HepG2 (cell line): ENCODE measurements at regions not wholly inside any gene's neighbourhood (a gene's known extent, or its start where the extent isn't known, plus 50 kb on each side); places are given as distances from the start of the nearest gene placed in this dataset.

Experiments
- ELF4 ChIP-seq: sonication (generic); formaldehyde crosslinking; IDR thresholded peaks from 2 replicates; pipeline ENCODE4 v1.5.0; 2020; ENCODE audit warnings: missing genetic modification reagents, mild to moderate bottlenecking, moderate library complexity, borderline replicate concordance
- GATA4 ChIP-seq: sonication (generic); IDR thresholded peaks from 2 replicates; pipeline ENCODE4 v1.6.1; 2016; ENCODE audit warnings: antibody characterized with exemption, low read depth, borderline replicate concordance
- HCFC1 ChIP-seq: fragments of 150-350 bp; IDR thresholded peaks from 2 replicates; pipeline ENCODE4 v1.6.1; 2014; ENCODE audit warnings: low read depth, low read length
- KLF13 ChIP-seq: sonication (generic); formaldehyde crosslinking; IDR thresholded peaks from 2 replicates; pipeline ENCODE4 v1.4.0; 2020; ENCODE audit warnings: mild to moderate bottlenecking, missing genetic modification reagents
- MEIS2 ChIP-seq: sonication (generic); formaldehyde crosslinking; IDR thresholded peaks from 2 replicates; pipeline ENCODE4 v1.9.0; 2021; ENCODE audit warnings: mild to moderate bottlenecking, missing genetic modification reagents
- NFKB2 ChIP-seq: sonication (generic); formaldehyde crosslinking; IDR thresholded peaks from 2 replicates; pipeline ENCODE4 v1.4.0; 2020; ENCODE audit warnings: missing genetic modification reagents, borderline replicate concordance
- PCBP2 ChIP-seq: fragments of 200-400 bp; formaldehyde crosslinking; optimal IDR thresholded peaks from 2 replicates; pipeline ENCODE3; 2018; ENCODE audit warnings: low read length, low read depth; ENCODE audit not compliant: poor library complexity, severe bottlenecking
- SMAD1 ChIP-seq: sonication (generic); formaldehyde crosslinking; IDR thresholded peaks from 2 replicates; pipeline ENCODE4 v1.4.0; 2020; ENCODE audit warnings: missing genetic modification reagents, low read depth, mild to moderate bottlenecking, borderline replicate concordance
- WIZ ChIP-seq: sonication (generic); formaldehyde crosslinking; IDR thresholded peaks from 2 replicates; pipeline ENCODE4 v1.5.1; 2020; ENCODE audit warnings: mild to moderate bottlenecking, missing genetic modification reagents
- ZMYM4 ChIP-seq: sonication (generic); formaldehyde crosslinking; IDR thresholded peaks from 2 replicates; pipeline ENCODE4 v1.8.1; 2023; ENCODE audit warnings: mild to moderate bottlenecking, missing genetic modification reagents
- ZNF441 ChIP-seq: sonication (generic); formaldehyde crosslinking; IDR thresholded peaks from 2 replicates; pipeline ENCODE4 v1.7.0; 2021; ENCODE audit warnings: missing genetic modification reagents, borderline replicate concordance
- ZNF841 ChIP-seq: sonication (generic); formaldehyde crosslinking; IDR thresholded peaks from 2 replicates; pipeline ENCODE4 v1.8.1; 2023; ENCODE audit warnings: missing genetic modification reagents, borderline replicate concordance
- TF ChIP-seq, protein P1 (sequence below), 2 experiments: fragments of 450-650 bp in 1 of 2; sonication (generic) in 1 of 2; formaldehyde crosslinking in 1 of 2; IDR thresholded peaks; 2 replicates each; pipeline versions ENCODE4 v1.6.1 to v1.8.0; 2016 to 2022; ENCODE audit warnings: antibody characterized with exemption in 1 of 2, mild to moderate bottlenecking in 1 of 2, missing genetic modification reagents in 1 of 2
- TF ChIP-seq, protein P2 (sequence below): sonication (generic); formaldehyde crosslinking; IDR thresholded peaks from 2 replicates; pipeline ENCODE4 v1.9.0; 2022; ENCODE audit warnings: missing genetic modification reagents, mild to moderate bottlenecking, borderline replicate concordance

DNA sequence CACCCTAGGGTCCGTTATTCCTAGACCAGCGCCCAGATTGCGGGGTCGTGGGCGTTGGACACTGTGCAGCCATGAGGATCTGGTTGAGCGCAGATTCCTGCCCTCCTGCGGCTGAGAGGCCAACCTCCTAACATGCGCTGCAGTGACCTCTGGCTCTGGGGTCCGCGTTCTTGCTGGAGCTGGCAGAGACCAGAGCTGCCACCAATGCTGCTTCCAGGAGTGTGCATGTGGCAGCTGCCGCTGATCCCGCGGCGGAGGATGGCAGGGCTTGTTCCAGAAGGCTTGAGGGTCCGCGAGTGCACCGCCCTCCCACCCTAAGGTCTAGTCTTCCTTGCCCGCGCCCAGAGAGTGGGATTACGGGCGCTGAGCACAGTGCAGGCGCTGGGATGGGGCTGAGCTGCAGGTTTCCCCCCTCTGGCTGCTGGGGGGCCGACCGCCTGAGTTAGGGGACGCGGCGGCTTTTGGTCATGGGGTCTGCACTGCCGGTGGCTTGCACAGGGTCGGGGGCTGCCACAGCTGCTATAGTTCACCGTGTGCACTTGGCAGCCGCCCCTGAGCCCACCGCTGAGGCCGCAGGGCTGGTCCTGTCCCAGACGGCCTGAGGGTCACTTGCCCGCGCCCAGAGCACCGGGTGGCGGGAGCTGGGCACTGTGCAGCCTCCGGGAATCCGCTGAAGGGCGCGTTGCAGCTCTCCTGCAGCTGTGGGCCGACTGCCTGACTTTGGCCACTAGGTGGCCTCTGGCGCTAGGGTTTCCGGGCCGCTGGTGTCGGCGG, 145.9 kb downstream of the CCDC74A start (continued):
- TF ChIP-seq, protein P1, sequence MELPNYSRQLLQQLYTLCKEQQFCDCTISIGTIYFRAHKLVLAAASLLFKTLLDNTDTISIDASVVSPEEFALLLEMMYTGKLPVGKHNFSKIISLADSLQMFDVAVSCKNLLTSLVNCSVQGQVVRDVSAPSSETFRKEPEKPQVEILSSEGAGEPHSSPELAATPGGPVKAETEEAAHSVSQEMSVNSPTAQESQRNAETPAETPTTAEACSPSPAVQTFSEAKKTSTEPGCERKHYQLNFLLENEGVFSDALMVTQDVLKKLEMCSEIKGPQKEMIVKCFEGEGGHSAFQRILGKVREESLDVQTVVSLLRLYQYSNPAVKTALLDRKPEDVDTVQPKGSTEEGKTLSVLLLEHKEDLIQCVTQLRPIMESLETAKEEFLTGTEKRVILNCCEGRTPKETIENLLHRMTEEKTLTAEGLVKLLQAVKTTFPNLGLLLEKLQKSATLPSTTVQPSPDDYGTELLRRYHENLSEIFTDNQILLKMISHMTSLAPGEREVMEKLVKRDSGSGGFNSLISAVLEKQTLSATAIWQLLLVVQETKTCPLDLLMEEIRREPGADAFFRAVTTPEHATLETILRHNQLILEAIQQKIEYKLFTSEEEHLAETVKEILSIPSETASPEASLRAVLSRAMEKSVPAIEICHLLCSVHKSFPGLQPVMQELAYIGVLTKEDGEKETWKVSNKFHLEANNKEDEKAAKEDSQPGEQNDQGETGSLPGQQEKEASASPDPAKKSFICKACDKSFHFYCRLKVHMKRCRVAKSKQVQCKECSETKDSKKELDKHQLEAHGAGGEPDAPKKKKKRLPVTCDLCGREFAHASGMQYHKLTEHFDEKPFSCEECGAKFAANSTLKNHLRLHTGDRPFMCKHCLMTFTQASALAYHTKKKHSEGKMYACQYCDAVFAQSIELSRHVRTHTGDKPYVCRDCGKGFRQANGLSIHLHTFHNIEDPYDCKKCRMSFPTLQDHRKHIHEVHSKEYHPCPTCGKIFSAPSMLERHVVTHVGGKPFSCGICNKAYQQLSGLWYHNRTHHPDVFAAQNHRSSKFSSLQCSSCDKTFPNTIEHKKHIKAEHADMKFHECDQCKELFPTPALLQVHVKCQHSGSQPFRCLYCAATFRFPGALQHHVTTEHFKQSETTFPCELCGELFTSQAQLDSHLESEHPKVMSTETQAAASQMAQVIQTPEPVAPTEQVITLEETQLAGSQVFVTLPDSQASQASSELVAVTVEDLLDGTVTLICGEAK (IDR thresholded peaks at IDR 0.05): no peak
- TF ChIP-seq, protein P1 (CRISPR knock-in tag; IDR thresholded peaks at IDR 0.05): 0 out of 2 replicates have a peak, but pooled peaks have one; percentile 8
- TF ChIP-seq ZMYM4 (CRISPR knock-in tag) (peak; percentile 43; the same call in 1 of the 2 replicates), PCBP2 (no peak), SMAD1 (peak; percentile 56; the same call in 1 of the 2 replicates), ZNF441 (CRISPR knock-in tag) (peak; percentile 92; the same call in 1 of the 2 replicates), MEIS2 (peak; percentile 62; the same call in 1 of the 2 replicates), HCFC1 (no peak), ELF4 (CRISPR knock-in tag) (no peak), GATA4 (no peak), WIZ (no peak), ZNF841 (CRISPR knock-in tag) (no peak), NFKB2 (CRISPR knock-in tag) (peak; percentile 32; the same call in 1 of the 2 replicates), KLF13 (CRISPR knock-in tag) (0 out of 2 replicates have a peak, but pooled peaks have one; percentile 11)
- TF ChIP-seq, protein P2, sequence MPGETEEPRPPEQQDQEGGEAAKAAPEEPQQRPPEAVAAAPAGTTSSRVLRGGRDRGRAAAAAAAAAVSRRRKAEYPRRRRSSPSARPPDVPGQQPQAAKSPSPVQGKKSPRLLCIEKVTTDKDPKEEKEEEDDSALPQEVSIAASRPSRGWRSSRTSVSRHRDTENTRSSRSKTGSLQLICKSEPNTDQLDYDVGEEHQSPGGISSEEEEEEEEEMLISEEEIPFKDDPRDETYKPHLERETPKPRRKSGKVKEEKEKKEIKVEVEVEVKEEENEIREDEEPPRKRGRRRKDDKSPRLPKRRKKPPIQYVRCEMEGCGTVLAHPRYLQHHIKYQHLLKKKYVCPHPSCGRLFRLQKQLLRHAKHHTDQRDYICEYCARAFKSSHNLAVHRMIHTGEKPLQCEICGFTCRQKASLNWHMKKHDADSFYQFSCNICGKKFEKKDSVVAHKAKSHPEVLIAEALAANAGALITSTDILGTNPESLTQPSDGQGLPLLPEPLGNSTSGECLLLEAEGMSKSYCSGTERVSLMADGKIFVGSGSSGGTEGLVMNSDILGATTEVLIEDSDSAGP (CRISPR knock-in tag): peak; percentile 91
